ENCODE measurements at regions not wholly inside any gene's neighbourhood (a gene's known extent, or its start where the extent isn't known, plus 50 kb on each side); places are given as distances from the start of the nearest gene placed in this dataset.
A peak's percentile ranks its signal among the peaks of the same experiment; 100 is the strongest.

DNA sequence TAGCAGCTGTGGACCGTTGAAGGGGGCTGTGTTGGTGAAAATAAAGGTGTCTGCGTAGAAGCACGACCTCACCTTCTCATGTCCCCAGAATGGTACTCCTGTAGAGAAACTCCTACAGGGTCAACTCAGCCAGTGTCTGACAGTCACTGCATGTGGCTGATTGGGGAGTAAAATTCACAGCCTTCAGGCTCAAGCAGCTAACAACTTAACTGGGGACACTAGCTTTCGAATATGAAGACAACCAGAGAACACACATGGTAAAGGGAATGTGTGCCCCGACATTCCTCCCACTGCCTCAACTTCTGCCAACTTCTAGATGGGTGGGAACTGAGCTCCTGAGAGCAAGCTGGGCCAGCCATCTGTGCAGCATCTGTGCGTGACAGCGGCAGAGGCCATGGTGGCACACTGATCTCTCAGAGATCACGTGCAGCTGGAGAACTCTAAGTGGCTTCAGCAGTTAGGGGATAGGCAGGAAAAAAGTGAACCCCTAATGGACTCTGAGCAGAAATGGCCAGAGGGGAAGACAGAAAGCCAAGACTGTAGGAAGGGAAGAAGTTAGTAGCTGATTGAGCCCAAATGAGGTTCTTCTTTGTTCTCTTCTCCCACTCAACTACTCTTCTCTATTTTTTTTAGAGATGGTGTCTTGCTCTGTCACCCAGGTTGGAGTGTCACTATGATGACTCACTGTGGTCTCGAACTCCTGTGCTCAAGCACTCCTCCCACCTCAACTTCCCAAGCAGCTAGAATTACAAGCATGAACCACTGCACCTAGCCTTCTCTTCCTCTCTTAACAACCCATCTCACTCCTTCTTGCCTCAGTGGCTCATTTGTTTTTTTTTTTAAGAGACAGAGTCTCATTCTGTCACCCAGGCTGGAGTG is 280.8 kb downstream of the ZEB1 start:
- H3K27ac ChIP-seq (ENCODE audit: low read depth in 1 of 2, low read length in 2 of 2), result no peak overlapping the region
- peak; percentile 17 for DNase-seq (ENCODE audit: low spot score)
- no peaks in the 10 kb centered on the region for H3K36me3 ChIP-seq (ENCODE audit: control insufficient read depth in 4 of 4, insufficient read depth in 3 of 4, low read depth in 1 of 4, low read length in 3 of 4)
- H3K4me1 ChIP-seq (ENCODE audit: control insufficient read depth in 4 of 4, insufficient read depth in 4 of 4, low read length in 3 of 4), result peaks cover 5 to 12% (median 6%) of the 10 kb centered on the region in 4 donors
- no peaks in the 10 kb centered on the region for H3K27me3 ChIP-seq (ENCODE audit: control insufficient read depth in 4 of 4, insufficient read depth in 4 of 4, low read length in 3 of 4)
- no peak overlapping the region for H3K4me3 ChIP-seq (ENCODE audit: low read depth in 1 of 3, low read length in 3 of 3)
- no peaks in the 10 kb centered on the region for H3K9me3 ChIP-seq (ENCODE audit: control insufficient read depth in 4 of 4, low read length in 3 of 4)
- no peak overlapping the region for H3K9ac ChIP-seq (ENCODE audit: low read depth in 1 of 2, low read length in 2 of 2)
- no peak for TF ChIP-seq TAF1 (conservative IDR thresholded peaks at IDR 0.05)
- no peak for TF ChIP-seq YY1 (IDR thresholded peaks at IDR 0.05)
- no peak for TF ChIP-seq HNF4A (conservative IDR thresholded peaks at IDR 0.05)
- no peak for TF ChIP-seq JUND (IDR thresholded peaks at IDR 0.05)
- no peak for TF ChIP-seq RAD21 (IDR thresholded peaks at IDR 0.05)
- 85% methylated on average over 9 of the region's 9 CpGs for WGBS

GRCh38 chr10:31596765-31597164 is 277.7 kb downstream of the ZEB1 start:
- Histone ChIP-seq H3K27ac (ENCODE audit: low read depth in 1 of 2, low read length in 2 of 2) (no peak overlapping the region), H3K4me3 (ENCODE audit: low read depth in 1 of 3, low read length in 3 of 3) (no peak overlapping the region), H3K9ac (ENCODE audit: low read depth in 1 of 2, low read length in 2 of 2) (no peak overlapping the region), H3K36me3 (ENCODE audit: control insufficient read depth in 4 of 4, insufficient read depth in 3 of 4, low read depth in 1 of 4, low read length in 3 of 4) (no peaks in the 10 kb centered on the region), H3K9me3 (ENCODE audit: control insufficient read depth in 4 of 4, low read length in 3 of 4) (no peaks in the 10 kb centered on the region), H3K27me3 (ENCODE audit: control insufficient read depth in 4 of 4, insufficient read depth in 4 of 4, low read length in 3 of 4) (no peaks in the 10 kb centered on the region), H3K4me1 (ENCODE audit: control insufficient read depth in 4 of 4, insufficient read depth in 4 of 4, low read length in 3 of 4) (no peaks in the 10 kb centered on the region)
- 93% methylated on average over 2 of the region's 2 CpGs for WGBS
- no peak for TF ChIP-seq HNF4G (IDR thresholded peaks at IDR 0.05)
- TF ChIP-seq FOXA1 (IDR thresholded peaks at IDR 0.05), result no peak
- no peak for TF ChIP-seq NR2F2 (IDR thresholded peaks at IDR 0.05)
- no peak for TF ChIP-seq YY1 (IDR thresholded peaks at IDR 0.05)
- no peak for TF ChIP-seq TAF1 (conservative IDR thresholded peaks at IDR 0.05)
- TF ChIP-seq, protein P1, sequence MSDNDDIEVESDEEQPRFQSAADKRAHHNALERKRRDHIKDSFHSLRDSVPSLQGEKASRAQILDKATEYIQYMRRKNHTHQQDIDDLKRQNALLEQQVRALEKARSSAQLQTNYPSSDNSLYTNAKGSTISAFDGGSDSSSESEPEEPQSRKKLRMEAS (IDR thresholded peaks at IDR 0.05), result no peak
- TF ChIP-seq, protein P2, sequence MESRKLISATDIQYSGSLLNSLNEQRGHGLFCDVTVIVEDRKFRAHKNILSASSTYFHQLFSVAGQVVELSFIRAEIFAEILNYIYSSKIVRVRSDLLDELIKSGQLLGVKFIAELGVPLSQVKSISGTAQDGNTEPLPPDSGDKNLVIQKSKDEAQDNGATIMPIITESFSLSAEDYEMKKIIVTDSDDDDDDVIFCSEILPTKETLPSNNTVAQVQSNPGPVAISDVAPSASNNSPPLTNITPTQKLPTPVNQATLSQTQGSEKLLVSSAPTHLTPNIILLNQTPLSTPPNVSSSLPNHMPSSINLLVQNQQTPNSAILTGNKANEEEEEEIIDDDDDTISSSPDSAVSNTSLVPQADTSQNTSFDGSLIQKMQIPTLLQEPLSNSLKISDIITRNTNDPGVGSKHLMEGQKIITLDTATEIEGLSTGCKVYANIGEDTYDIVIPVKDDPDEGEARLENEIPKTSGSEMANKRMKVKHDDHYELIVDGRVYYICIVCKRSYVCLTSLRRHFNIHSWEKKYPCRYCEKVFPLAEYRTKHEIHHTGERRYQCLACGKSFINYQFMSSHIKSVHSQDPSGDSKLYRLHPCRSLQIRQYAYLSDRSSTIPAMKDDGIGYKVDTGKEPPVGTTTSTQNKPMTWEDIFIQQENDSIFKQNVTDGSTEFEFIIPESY (IDR thresholded peaks at IDR 0.05), result no peak
- no peak for DNase-seq (ENCODE audit: low spot score)

DNA sequence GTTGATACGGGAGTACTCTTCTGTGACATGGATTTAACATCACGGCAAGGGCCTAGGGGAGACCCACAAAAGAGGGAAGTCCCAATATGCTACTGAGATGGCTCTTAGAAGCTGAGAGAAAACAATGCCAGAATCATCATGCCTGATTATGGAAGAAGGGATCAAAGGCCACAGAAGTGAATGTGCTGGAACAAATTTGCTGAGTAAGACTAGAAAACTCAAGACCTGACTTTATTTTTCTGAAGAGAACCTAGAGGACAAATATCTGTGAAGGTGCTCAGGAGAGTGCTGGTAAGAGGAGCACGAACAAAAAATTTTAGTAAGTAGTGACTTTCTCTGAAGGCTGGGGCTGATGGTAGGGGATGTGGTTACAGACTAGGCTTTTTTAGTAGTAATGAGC is 277.0 kb downstream of the ZEB1 start:
- no peak overlapping the region for H3K4me3 ChIP-seq (ENCODE audit: low read depth in 1 of 3, low read length in 3 of 3)
- no peaks in the 10 kb centered on the region for H3K4me1 ChIP-seq (ENCODE audit: control insufficient read depth in 4 of 4, insufficient read depth in 4 of 4, low read length in 3 of 4)
- no peaks in the 10 kb centered on the region for H3K36me3 ChIP-seq (ENCODE audit: control insufficient read depth in 4 of 4, insufficient read depth in 3 of 4, low read depth in 1 of 4, low read length in 3 of 4)
- no peaks in the 10 kb centered on the region for H3K9me3 ChIP-seq (ENCODE audit: control insufficient read depth in 4 of 4, low read length in 3 of 4)
- DNase-seq (ENCODE audit: low spot score), result no peak
- H3K27me3 ChIP-seq (ENCODE audit: control insufficient read depth in 4 of 4, insufficient read depth in 4 of 4, low read length in 3 of 4), result no peaks in the 10 kb centered on the region
- TF ChIP-seq EGR1 (IDR thresholded peaks at IDR 0.05; ENCODE audit: low read depth in 2 of 2) (no peak), NR2F2 (IDR thresholded peaks at IDR 0.05) (no peak), FOXA2 (IDR thresholded peaks at IDR 0.05) (no peak), SP1 (IDR thresholded peaks at IDR 0.05) (no peak), FOXA1 (IDR thresholded peaks at IDR 0.05) (no peak), GABPA (IDR thresholded peaks at IDR 0.05 in 1 of 2, conservative IDR thresholded peaks at IDR 0.05 in 1 of 2) (no peak), RXRA (IDR thresholded peaks at IDR 0.05) (no peak), TAF1 (conservative IDR thresholded peaks at IDR 0.05) (no peak), HNF4A (conservative IDR thresholded peaks at IDR 0.05) (no peak)
- TF ChIP-seq, protein P3, sequence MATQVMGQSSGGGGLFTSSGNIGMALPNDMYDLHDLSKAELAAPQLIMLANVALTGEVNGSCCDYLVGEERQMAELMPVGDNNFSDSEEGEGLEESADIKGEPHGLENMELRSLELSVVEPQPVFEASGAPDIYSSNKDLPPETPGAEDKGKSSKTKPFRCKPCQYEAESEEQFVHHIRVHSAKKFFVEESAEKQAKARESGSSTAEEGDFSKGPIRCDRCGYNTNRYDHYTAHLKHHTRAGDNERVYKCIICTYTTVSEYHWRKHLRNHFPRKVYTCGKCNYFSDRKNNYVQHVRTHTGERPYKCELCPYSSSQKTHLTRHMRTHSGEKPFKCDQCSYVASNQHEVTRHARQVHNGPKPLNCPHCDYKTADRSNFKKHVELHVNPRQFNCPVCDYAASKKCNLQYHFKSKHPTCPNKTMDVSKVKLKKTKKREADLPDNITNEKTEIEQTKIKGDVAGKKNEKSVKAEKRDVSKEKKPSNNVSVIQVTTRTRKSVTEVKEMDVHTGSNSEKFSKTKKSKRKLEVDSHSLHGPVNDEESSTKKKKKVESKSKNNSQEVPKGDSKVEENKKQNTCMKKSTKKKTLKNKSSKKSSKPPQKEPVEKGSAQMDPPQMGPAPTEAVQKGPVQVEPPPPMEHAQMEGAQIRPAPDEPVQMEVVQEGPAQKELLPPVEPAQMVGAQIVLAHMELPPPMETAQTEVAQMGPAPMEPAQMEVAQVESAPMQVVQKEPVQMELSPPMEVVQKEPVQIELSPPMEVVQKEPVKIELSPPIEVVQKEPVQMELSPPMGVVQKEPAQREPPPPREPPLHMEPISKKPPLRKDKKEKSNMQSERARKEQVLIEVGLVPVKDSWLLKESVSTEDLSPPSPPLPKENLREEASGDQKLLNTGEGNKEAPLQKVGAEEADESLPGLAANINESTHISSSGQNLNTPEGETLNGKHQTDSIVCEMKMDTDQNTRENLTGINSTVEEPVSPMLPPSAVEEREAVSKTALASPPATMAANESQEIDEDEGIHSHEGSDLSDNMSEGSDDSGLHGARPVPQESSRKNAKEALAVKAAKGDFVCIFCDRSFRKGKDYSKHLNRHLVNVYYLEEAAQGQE (IDR thresholded peaks at IDR 0.05), result no peak
- TF ChIP-seq, protein P2 (IDR thresholded peaks at IDR 0.05), result no peak
- TF ChIP-seq, protein P4, sequence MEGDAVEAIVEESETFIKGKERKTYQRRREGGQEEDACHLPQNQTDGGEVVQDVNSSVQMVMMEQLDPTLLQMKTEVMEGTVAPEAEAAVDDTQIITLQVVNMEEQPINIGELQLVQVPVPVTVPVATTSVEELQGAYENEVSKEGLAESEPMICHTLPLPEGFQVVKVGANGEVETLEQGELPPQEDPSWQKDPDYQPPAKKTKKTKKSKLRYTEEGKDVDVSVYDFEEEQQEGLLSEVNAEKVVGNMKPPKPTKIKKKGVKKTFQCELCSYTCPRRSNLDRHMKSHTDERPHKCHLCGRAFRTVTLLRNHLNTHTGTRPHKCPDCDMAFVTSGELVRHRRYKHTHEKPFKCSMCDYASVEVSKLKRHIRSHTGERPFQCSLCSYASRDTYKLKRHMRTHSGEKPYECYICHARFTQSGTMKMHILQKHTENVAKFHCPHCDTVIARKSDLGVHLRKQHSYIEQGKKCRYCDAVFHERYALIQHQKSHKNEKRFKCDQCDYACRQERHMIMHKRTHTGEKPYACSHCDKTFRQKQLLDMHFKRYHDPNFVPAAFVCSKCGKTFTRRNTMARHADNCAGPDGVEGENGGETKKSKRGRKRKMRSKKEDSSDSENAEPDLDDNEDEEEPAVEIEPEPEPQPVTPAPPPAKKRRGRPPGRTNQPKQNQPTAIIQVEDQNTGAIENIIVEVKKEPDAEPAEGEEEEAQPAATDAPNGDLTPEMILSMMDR (IDR thresholded peaks at IDR 0.05; ENCODE audit: low read depth, low read length, missing input control), result no peak
- 79% methylated on average over 3 of the region's 3 CpGs for WGBS
- H3K9ac ChIP-seq (ENCODE audit: low read depth in 1 of 2, low read length in 2 of 2), result no peak overlapping the region
- H3K27ac ChIP-seq (ENCODE audit: low read depth in 1 of 2, low read length in 2 of 2), result no peak overlapping the region
